ENCODE measurements at regions not wholly inside any gene's neighbourhood (a gene's known extent, or its start where the extent isn't known, plus 50 kb on each side); places are given as distances from the start of the nearest gene placed in this dataset.
"Not testable (repeated sequence)": the region's sequence is repeated elsewhere in the genome, so short reads cannot be mapped to it uniquely, and the experiment has no call there.

DNA sequence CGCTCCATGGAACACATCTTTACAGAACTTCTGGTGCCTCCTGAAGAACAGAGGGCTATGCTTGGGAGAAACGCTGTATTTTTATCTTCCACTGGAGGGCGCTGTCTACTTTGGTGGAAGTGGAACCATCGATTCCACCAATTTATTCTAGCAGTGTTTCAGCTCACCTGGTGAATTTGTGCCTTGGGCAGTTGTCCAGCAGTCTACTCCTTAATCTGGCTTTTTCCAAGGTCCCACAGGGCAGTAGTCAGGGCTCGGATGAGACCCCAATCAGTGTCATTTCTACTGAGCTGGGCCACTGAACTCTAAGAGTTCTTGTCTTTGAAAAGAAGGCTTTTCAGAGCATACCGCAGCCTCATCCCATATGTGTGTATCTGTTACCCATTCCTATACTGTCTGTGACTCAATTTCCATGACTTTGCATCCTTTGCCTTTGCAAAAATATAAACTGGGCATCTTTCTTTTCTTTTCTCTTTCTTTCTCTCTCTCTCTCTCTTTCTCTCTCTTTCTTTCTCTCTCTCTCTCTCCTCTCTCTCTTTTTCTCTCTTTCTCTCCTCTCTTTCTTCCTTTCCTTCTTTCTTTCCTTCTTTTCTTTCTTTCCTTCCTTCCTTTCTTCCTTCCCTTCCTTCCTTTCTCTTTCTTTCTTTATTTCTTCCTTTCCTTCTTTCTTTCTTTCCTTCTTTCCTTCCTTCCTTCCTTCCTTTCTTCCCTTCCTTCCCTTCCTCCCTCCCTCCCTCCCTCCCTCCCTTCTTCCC, 138.4 kb upstream of the ZNF618 start:
- no peaks in the 10 kb centered on the region for H3K36me3 ChIP-seq (ENCODE audit: insufficient read depth, low read length)
- no peaks in the 10 kb centered on the region for H3K9me3 ChIP-seq (replicated peaks; ENCODE audit: low read length)
- peaks cover 59% of the 10 kb centered on the region for H3K27me3 ChIP-seq (ENCODE audit: control insufficient read depth, insufficient read depth, low read length)
- H3K4me2 ChIP-seq (ENCODE audit: low read length): no peak overlapping the region
- no peak overlapping the region for H3K9ac ChIP-seq (ENCODE audit: low read depth, low read length)
- no peaks in the 10 kb centered on the region for H3K4me1 ChIP-seq (ENCODE audit: control insufficient read depth, insufficient read depth, low read length)
- H3K4me3 ChIP-seq (ENCODE audit: low read length): no peak overlapping the region

- Histone ChIP-seq H3K4me2 (ENCODE audit: low read length) (no peak overlapping the region), H3K27me3 (ENCODE audit: control insufficient read depth, insufficient read depth, low read length) (peaks cover 60% of the 10 kb centered on the region), H3K36me3 (ENCODE audit: insufficient read depth, low read length) (no peaks in the 10 kb centered on the region), H3K4me3 (ENCODE audit: low read length) (no peak overlapping the region), H3K4me1 (ENCODE audit: control insufficient read depth, insufficient read depth, low read length) (no peaks in the 10 kb centered on the region), H3K9me3 (replicated peaks; ENCODE audit: low read length) (no peaks in the 10 kb centered on the region), H3K9ac (ENCODE audit: low read depth, low read length) (no peak overlapping the region)
Measured at GRCh38 chr9:113738496-113738892, 137.6 kb upstream of the ZNF618 start.

GRCh38 chr9:113738893-113739604, 137.1 kb upstream of the ZNF618 start:
- Histone ChIP-seq H3K36me3 (ENCODE audit: insufficient read depth, low read length) (no peaks in the 10 kb centered on the region), H3K4me2 (ENCODE audit: low read length) (no peak overlapping the region), H3K4me1 (ENCODE audit: control insufficient read depth, insufficient read depth, low read length) (no peaks in the 10 kb centered on the region), H3K27me3 (ENCODE audit: control insufficient read depth, insufficient read depth, low read length) (peaks cover 56% of the 10 kb centered on the region), H3K9ac (ENCODE audit: low read depth, low read length) (no peak overlapping the region), H3K4me3 (ENCODE audit: low read length) (no peak overlapping the region), H3K9me3 (replicated peaks; ENCODE audit: low read length) (no peaks in the 10 kb centered on the region)

- H3K4me2 ChIP-seq (ENCODE audit: low read length); H3K9ac ChIP-seq (ENCODE audit: low read depth, low read length); H3K4me1 ChIP-seq (ENCODE audit: control insufficient read depth, insufficient read depth, low read length); H3K4me3 ChIP-seq (ENCODE audit: low read length); H3K9me3 ChIP-seq (replicated peaks; ENCODE audit: low read length); H3K36me3 ChIP-seq (ENCODE audit: insufficient read depth, low read length): not testable (repeated sequence)
- peaks cover 55% of the 10 kb centered on the region for H3K27me3 ChIP-seq (ENCODE audit: control insufficient read depth, insufficient read depth, low read length)
Measured at GRCh38 chr9:113739605-113740507, 136.3 kb upstream of the ZNF618 start.

DNA sequence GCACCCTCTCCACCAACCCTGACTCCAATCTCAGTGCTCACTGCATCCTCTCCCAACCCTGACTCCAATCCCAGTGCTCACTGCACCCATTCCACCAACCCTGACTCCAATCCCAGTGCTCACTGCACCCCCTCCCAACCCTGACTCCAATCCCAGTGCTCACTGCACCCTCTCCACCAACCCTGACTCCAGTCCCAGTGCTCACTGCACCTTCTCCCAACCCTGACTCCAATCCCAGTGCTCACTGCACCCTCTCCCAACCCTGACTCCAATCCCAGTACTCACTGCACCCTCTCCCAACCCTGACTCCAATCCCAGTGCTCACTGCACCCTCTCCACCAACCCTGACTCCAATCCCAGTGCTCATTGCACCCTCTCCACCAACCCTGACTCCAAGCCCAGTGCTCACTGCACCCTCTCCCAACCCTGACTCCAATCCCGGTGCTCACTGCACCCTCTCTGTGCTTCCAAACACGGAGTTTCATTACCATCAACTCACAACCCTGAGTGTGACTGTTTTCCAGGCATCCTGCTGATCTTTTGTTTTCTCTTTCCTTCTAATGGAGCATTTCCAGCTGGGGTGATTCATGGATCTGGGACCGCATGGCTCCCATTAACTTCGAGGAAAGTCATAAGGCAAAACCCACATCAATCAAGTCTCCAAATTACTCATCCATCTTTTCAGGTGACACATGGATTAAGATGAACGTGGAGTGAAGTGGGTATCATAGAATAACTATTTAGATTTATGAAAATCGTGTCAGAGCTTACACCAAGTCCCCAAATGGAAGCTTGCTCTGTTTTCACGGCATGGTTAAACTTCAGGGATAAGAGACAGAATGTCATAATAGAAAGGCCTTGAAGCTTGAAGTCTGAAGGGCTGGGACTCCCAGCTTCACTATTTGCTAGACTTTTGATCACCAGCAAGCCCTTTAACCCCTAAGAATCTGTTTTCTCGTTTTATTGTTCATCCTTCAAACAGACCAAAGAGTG, 135.3 kb upstream of the ZNF618 start:
- H3K9ac ChIP-seq (ENCODE audit: low read depth, low read length); H3K36me3 ChIP-seq (ENCODE audit: insufficient read depth, low read length); H3K4me1 ChIP-seq (ENCODE audit: control insufficient read depth, insufficient read depth, low read length); H3K4me2 ChIP-seq (ENCODE audit: low read length); H3K9me3 ChIP-seq (replicated peaks; ENCODE audit: low read length); H3K4me3 ChIP-seq (ENCODE audit: low read length): not testable (repeated sequence)
- H3K27me3 ChIP-seq (ENCODE audit: control insufficient read depth, insufficient read depth, low read length): peaks cover 54% of the 10 kb centered on the region

- Histone ChIP-seq H3K4me1 (ENCODE audit: control insufficient read depth, insufficient read depth, low read length) (no peaks in the 10 kb centered on the region), H3K4me2 (ENCODE audit: low read length) (no peak overlapping the region), H3K9me3 (replicated peaks; ENCODE audit: low read length) (no peaks in the 10 kb centered on the region), H3K4me3 (ENCODE audit: low read length) (no peak overlapping the region), H3K27me3 (ENCODE audit: control insufficient read depth, insufficient read depth, low read length) (peaks cover 55% of the 10 kb centered on the region), H3K36me3 (ENCODE audit: insufficient read depth, low read length) (no peaks in the 10 kb centered on the region), H3K9ac (ENCODE audit: low read depth, low read length) (no peak overlapping the region)
Measured at GRCh38 chr9:113741886-113742854, 133.9 kb upstream of the ZNF618 start.

- Histone ChIP-seq H3K27me3 (ENCODE audit: control insufficient read depth, insufficient read depth, low read length) (peaks cover 60% of the 10 kb centered on the region), H3K9ac (ENCODE audit: low read depth, low read length) (no peak overlapping the region), H3K36me3 (ENCODE audit: insufficient read depth, low read length) (no peaks in the 10 kb centered on the region), H3K4me2 (ENCODE audit: low read length) (no peak overlapping the region), H3K4me1 (ENCODE audit: control insufficient read depth, insufficient read depth, low read length) (no peaks in the 10 kb centered on the region), H3K4me3 (ENCODE audit: low read length) (no peak overlapping the region), H3K9me3 (replicated peaks; ENCODE audit: low read length) (peaks cover 3% of the 10 kb centered on the region)
Measured at GRCh38 chr9:113742878-113743277, 133.2 kb upstream of the ZNF618 start.

- no peaks in the 10 kb centered on the region for H3K4me1 ChIP-seq (ENCODE audit: control insufficient read depth, insufficient read depth, low read length)
- H3K4me3 ChIP-seq (ENCODE audit: low read length): no peak overlapping the region
- no peak overlapping the region for H3K4me2 ChIP-seq (ENCODE audit: low read length)
- H3K9me3 ChIP-seq (replicated peaks; ENCODE audit: low read length): peaks cover 5% of the 10 kb centered on the region
- peaks cover 65% of the 10 kb centered on the region for H3K27me3 ChIP-seq (ENCODE audit: control insufficient read depth, insufficient read depth, low read length)
- H3K36me3 ChIP-seq (ENCODE audit: insufficient read depth, low read length): no peaks in the 10 kb centered on the region
- no peak overlapping the region for H3K9ac ChIP-seq (ENCODE audit: low read depth, low read length)
Measured at GRCh38 chr9:113746486-113746885, 129.6 kb upstream of the ZNF618 start.

- Histone ChIP-seq H3K36me3 (ENCODE audit: insufficient read depth, low read length) (no peaks in the 10 kb centered on the region), H3K4me1 (ENCODE audit: control insufficient read depth, insufficient read depth, low read length) (no peaks in the 10 kb centered on the region), H3K9ac (ENCODE audit: low read depth, low read length) (no peak overlapping the region), H3K9me3 (replicated peaks; ENCODE audit: low read length) (peaks cover 5% of the 10 kb centered on the region), H3K4me2 (ENCODE audit: low read length) (no peak overlapping the region), H3K4me3 (ENCODE audit: low read length) (no peak overlapping the region), H3K27me3 (ENCODE audit: control insufficient read depth, insufficient read depth, low read length) (peaks cover 69% of the 10 kb centered on the region)
Measured at GRCh38 chr9:113748135-113748534, 128.0 kb upstream of the ZNF618 start.
